ENCODE measurements at regions not wholly inside any gene's neighbourhood (a gene's known extent, or its start where the extent isn't known, plus 50 kb on each side); places are given as distances from the start of the nearest gene placed in this dataset.

DNA sequence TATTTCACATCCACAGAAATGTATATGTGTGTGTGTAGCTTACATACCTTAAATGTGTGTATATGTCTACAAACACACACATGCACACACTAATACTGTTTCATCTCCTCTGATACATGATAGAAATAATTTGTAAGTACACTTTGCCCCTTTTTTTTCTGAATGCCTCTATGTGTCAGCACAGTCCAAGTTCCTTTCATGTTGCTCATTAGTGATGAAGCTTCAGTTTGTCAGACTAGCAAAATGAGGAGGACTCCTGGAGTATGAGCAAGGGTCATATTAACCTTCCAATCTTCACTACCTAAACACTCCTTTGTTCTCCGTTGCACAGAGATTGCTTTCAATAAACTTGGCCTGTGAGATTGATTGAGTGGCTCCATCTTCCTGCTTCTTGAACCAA lies 935.4 kb downstream of the MRPL39 start:
- Histone ChIP-seq H4K5ac (ENCODE audit: low read depth, low read length) (no peak overlapping the region), H3K4me2 (ENCODE audit: low read depth, low read length) (no peak overlapping the region), H3K23ac (ENCODE audit: low read depth, low read length) (no peak overlapping the region), H3K9me3 (ENCODE audit: control insufficient read depth, insufficient read depth, low read length) (peaks cover 6% of the 10 kb centered on the region; the same call in 1 of the 2 replicates), H2BK5ac (ENCODE audit: low read depth, low read length, poor library complexity, severe bottlenecking) (no peak overlapping the region), H2AK5ac (ENCODE audit: low read depth, low read length) (no peak overlapping the region), H2AK9ac (replicated peaks; ENCODE audit: low read depth, low read length, poor library complexity) (no peak overlapping the region), H3K27me3 (ENCODE audit: control insufficient read depth, insufficient read depth, low read length) (no peaks in the 10 kb centered on the region), H3K4ac (ENCODE audit: low read depth, low read length) (no peak overlapping the region), H4K20me1 (ENCODE audit: insufficient read depth, low read length) (no peaks in the 10 kb centered on the region), H3K79me1 (ENCODE audit: low read depth in 1 of 2, low read length in 2 of 2) (no peaks in the 10 kb centered on the region), H3K9ac (ENCODE audit: low read depth, low read length) (no peak overlapping the region), H3K56ac (ENCODE audit: extremely low read depth, insufficient read depth, low read length) (no peak overlapping the region), H3K4me3 (ENCODE audit: insufficient read depth, low read depth, low read length) (no peak overlapping the region), H3K27ac (ENCODE audit: insufficient read depth, low read length) (no peak overlapping the region), H3K14ac (replicated peaks; ENCODE audit: low read depth, low read length) (no peak overlapping the region), H3K4me1 (ENCODE audit: control insufficient read depth, insufficient read depth, low read length) (no peaks in the 10 kb centered on the region), H3K9me1 (ENCODE audit: insufficient read depth, low read length) (no peaks in the 10 kb centered on the region), H3K36me3 (ENCODE audit: control insufficient read depth, insufficient read depth, low read length) (no peaks in the 10 kb centered on the region), H2BK120ac (ENCODE audit: low read depth, low read length) (no peak overlapping the region), H2BK15ac (ENCODE audit: low read depth, low read length) (no peak overlapping the region), H3K18ac (ENCODE audit: low read depth, low read length) (no peak overlapping the region), H2AFZ (replicated peaks; ENCODE audit: low read length, poor library complexity) (no peak overlapping the region), H2BK20ac (ENCODE audit: low read depth, low read length) (no peak overlapping the region), H4K8ac (ENCODE audit: low read depth in 2 of 2, low read length in 2 of 2) (no peak overlapping the region), H4K91ac (ENCODE audit: insufficient read depth, low read depth, low read length) (no peak overlapping the region)
- intact Hi-C loops (cut with micrococcal nuclease) = no loop called here
- ATAC-seq (ENCODE audit: low read depth) = no peak
- 20% methylated on average over 1 of the region's 1 CpG; no CpG with 5 or more reads in 1 of the 2 experiments for WGBS, 2 experiments (ENCODE audit: extremely low coverage in 2 of 2, insufficient read length in 1 of 2)
- POLR2A ChIA-PET (ENCODE audit: unreplicated experiment) = no interaction called here
- no TSS peak for BruUV-seq (replicated peaks)
- dilution Hi-C loops (cut with HindIII; ENCODE audit: low sequenced_read_pairs, unreplicated experiment) = no loop called here
- no peak for DNase-seq
- in situ Hi-C loops (cut with MboI; ENCODE audit: low sequenced_read_pairs) = no loop called here
- CTCF ChIA-PET = interaction anchor here (0.6 kb wide), 1 partner anchor 657 kb away, joined by 3 read pairs; no protein-coding TSS in a partner anchor
- TF ChIP-seq, protein P1, sequence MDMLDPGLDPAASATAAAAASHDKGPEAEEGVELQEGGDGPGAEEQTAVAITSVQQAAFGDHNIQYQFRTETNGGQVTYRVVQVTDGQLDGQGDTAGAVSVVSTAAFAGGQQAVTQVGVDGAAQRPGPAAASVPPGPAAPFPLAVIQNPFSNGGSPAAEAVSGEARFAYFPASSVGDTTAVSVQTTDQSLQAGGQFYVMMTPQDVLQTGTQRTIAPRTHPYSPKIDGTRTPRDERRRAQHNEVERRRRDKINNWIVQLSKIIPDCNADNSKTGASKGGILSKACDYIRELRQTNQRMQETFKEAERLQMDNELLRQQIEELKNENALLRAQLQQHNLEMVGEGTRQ (IDR thresholded peaks at IDR 0.05; ENCODE audit: low read depth, low read length) = no peak
- TF ChIP-seq, protein P2, sequence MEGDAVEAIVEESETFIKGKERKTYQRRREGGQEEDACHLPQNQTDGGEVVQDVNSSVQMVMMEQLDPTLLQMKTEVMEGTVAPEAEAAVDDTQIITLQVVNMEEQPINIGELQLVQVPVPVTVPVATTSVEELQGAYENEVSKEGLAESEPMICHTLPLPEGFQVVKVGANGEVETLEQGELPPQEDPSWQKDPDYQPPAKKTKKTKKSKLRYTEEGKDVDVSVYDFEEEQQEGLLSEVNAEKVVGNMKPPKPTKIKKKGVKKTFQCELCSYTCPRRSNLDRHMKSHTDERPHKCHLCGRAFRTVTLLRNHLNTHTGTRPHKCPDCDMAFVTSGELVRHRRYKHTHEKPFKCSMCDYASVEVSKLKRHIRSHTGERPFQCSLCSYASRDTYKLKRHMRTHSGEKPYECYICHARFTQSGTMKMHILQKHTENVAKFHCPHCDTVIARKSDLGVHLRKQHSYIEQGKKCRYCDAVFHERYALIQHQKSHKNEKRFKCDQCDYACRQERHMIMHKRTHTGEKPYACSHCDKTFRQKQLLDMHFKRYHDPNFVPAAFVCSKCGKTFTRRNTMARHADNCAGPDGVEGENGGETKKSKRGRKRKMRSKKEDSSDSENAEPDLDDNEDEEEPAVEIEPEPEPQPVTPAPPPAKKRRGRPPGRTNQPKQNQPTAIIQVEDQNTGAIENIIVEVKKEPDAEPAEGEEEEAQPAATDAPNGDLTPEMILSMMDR (conservative IDR thresholded peaks at IDR 0.05; ENCODE audit: low read depth, low read length) = no peak
- TF ChIP-seq MAZ (IDR thresholded peaks at IDR 0.05; ENCODE audit: borderline replicate concordance, low read depth, low read length) (no peak), RFX5 (IDR thresholded peaks at IDR 0.05; ENCODE audit: low read depth, low read length) (no peak), BHLHE40 (IDR thresholded peaks at IDR 0.05; ENCODE audit: low read depth, low read length) (no peak), FOS (IDR thresholded peaks at IDR 0.05; ENCODE audit: low read depth, low read length) (no peak), CEBPB (IDR thresholded peaks at IDR 0.05; ENCODE audit: low read depth, low read length) (no peak), RCOR1 (IDR thresholded peaks at IDR 0.05; ENCODE audit: insufficient replicate concordance, low read length) (no peak), MXI1 (IDR thresholded peaks at IDR 0.05; ENCODE audit: borderline replicate concordance, low read depth, low read length) (no peak), RAD21 (IDR thresholded peaks at IDR 0.05; ENCODE audit: low read length) (no peak), NFE2L2 (IDR thresholded peaks at IDR 0.05; ENCODE audit: low read depth, low read length) (no peak), CHD1 (IDR thresholded peaks at IDR 0.05; ENCODE audit: low read depth, low read length) (no peak), MAFK (IDR thresholded peaks at IDR 0.05; ENCODE audit: low read depth, low read length) (no peak), SMC3 (IDR thresholded peaks at IDR 0.05; ENCODE audit: low read depth, low read length) (no peak), POLR2A (IDR thresholded peaks at IDR 0.05; ENCODE audit: low read depth, low read length) (no peak)
- TF ChIP-seq, protein P3, sequence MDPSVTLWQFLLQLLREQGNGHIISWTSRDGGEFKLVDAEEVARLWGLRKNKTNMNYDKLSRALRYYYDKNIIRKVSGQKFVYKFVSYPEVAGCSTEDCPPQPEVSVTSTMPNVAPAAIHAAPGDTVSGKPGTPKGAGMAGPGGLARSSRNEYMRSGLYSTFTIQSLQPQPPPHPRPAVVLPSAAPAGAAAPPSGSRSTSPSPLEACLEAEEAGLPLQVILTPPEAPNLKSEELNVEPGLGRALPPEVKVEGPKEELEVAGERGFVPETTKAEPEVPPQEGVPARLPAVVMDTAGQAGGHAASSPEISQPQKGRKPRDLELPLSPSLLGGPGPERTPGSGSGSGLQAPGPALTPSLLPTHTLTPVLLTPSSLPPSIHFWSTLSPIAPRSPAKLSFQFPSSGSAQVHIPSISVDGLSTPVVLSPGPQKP (IDR thresholded peaks at IDR 0.05; ENCODE audit: borderline replicate concordance, low read depth, low read length) = no peak

Measured in IMR-90 (cell line).